NCI-H345 treated with DMSO at 0.1 percent for 48 hours (cell line): ENCODE measurements at regions not wholly inside any gene's neighbourhood (a gene's known extent, or its start where the extent isn't known, plus 50 kb on each side); places are given as distances from the start of the nearest gene placed in this dataset.
"Not testable (repeated sequence)": the region's sequence is repeated elsewhere in the genome, so short reads cannot be mapped to it uniquely, and the experiment has no call there.

Source experiments
- DNase-seq: peaks from one replicate; lab custom pipeline; 2025; ENCODE audit not compliant: unreplicated experiment; lab: John Stamatoyannopoulos, UW

DNA sequence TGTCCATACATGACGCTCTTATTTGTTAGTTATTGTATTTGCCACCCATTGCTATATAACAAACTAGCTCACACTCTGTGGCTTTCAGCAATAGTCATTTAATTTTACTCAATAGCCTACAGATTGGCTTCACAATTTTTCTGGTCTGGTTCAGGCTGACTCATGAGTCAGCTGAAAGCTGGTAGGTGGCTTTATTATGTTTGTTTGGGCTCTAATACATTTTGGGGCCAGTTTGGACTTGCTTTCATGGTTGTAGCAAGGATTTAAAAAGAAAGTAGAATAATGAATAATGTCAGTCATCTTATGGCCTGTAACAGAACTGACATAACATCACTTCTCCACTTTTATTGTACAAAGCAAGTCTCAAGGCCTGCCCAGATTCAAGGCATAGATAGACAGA lies 338.7 kb downstream of the LRRIQ3 start:
- DNase-seq, result no peak

DNA sequence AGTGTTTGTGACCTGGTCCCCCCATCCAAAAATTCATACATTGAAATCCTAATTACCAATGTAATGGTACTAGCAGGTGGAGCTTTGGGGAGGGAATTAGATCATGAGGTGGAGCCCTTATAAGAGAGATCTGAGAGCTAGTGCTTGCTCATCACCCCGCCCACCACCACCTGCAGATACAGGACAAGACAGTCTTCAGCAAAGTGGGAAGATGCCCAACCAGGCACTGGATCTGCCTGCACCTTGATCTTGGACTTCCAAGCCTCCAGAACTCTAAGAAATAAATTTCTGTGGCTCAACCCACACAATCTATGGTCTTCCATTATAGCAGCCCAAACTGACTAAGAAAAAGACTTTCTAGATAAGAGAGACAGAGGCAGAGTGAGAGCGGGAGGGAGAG lies 343.4 kb downstream of the LRRIQ3 start:
- no peak for DNase-seq

DNA sequence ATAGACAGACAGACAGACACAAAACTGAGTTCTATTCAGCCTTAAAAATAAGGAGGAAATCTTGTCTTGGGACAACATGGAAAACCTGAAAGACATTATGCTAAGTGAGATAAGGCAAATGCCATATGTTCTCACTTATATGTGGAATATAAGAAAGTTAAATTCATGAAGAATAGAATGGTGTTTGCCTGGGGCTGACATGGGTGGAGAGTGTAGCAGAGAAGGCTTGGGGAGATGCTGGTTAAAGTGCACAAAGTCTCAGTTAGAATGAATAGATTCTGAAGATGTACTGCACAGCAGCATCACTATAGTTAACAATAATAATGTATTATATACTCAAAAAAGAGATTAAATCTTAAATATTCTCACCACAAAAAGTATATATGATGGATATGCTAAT lies 355.5 kb downstream of the LRRIQ3 start:
- no peak for DNase-seq

DNA sequence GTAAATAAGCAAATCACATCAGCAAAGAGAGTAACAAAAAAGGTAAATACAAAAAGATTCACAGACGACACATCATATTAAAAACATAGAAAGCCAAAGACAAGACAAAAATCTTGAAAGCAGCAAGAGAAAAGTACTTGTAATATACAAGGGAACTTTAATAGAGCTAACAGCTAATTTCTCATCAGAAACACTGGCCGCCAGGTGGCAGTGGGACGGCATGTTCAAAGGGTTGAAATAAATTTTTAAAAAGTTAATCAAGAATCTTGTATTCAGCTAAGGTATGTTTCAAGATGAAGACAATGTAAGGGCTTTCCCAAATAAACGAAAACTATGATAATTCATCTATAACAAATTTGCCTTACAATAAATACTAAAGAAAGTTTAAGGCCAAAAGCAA lies 358.1 kb downstream of the LRRIQ3 start:
- no peak for DNase-seq

DNA sequence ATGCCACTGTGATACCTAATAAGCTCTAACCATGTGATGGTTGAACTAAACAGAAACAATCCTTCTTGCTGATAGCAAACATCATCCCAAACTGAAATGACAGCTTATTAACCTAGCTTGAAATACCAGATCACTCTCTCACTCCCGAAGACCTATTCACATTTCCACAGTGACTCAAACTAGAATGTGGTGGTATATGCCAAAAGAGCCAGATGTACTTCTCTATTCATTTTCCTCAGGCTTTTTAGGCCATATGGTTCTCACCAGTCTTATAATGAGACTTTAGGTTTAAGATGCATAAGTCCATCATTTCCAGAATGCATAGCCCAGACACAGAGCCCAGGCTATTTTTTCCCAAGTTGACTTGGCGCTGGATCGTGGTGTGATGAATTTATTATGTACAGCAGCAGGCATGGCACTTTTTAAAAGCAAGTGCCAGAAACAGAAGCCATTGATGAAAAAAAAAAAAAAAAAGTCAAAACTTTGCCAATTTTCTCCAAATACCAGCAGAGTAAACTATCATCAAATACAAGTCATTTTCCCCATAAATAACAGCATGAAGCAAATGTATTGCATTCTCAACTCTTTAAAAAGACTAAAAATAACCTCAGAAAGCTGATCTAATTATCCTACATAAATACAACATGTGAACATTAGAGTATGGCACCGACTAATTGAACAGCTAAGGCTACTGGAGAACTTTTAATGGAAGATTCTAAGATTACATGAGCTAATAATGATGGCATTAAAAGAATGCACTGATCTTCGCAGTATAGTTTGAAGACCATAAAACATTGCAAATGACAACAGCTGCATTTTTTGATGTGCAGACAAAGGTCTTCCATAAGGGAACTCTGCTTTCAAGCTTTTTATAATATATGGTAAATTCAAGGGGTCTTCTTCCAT lies 365.4 kb downstream of the LRRIQ3 start:
- DNase-seq, result no peak

DNA sequence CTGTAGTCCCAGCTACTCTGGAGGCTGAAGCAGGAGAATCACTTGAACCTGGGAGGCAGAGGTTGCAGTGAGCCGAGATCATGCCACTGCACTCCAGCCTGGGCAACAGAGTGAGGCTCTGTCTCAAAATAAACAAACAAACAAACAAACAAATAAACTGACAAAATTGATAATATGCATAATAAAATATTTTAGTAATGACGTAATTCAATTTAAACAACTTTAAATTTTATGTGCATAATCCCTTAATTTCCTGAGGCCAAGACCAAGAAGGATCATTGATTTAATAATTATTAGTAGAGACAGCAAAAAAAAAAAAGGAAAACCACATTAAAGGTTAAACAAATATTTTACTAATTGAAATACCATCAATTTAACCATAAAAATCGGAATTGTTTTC lies 370.7 kb downstream of the LRRIQ3 start:
- not testable (repeated sequence) for DNase-seq

DNA sequence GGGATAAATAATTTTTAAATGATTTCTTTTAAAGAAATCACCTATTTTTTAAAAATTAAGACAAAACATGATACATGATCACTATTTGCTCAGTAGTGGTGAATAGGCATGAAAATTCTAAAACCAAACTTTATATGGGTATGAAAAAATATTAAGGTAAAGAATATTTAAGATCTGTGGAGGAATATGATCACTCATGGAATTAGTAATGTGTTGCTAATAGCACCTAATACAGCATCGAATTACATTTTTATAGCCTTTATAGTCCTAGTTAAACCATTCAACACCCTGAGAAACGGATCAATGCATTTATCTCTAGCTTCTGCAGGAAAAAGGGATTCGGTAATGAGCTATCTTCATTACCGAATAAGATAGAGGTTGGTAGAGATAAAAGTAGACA lies 373.9 kb downstream of the LRRIQ3 start:
- no peak for DNase-seq

DNA sequence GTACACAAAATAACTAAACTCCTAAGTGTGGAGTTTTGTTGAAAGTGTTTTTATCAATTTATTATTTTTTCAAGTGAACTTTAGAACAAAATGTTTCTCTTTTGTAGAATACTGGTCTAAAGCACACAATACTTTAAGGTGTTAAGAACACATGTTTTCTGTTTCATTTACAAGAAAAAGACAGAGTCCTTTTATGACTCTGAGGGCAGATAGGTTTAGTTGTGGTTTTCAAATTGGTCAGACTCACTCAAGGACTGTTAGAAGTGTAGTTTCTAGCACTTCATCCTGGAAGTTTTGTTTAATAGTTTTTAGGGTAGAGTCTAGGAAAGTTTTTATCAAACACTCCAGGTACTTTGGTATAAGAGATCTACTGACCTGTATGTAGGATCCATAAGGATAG lies 376.5 kb downstream of the LRRIQ3 start:
- DNase-seq, result no peak

DNA sequence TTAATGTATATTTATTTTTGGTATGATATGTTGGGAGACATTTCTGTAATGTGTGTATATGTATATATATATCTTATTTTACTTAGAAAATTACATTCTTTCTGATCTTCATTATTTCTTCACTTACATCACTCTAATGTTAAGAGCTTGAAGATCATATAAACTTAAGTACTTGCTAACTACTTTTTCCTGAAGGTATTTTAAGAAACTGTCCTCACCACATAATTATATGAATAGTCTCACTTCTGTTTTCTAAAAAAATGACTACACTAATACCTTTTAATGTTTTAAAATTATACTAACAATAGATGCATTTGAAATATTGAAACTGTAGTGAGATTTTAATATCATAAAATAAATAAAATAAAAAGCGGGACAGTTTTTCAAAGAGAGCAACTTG lies 377.1 kb downstream of the LRRIQ3 start:
- no peak for DNase-seq

DNA sequence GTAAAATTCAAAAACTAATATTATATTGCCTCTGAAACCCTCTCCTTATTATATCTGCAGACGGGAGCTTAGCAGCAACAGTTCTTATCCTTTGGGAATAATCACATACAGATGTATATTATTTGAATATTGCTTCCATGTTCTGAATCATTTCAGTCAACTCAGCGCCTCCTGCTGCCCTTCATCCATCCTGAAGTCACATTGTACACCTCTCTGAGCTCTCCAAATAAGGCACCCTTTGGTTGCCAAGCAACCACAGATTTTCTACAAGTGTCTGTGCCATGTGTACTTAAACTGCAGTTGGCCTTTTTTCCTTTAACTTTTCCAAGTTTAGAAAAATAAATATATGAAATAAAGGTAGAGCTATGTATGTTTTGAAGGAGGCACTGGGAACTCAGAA lies 384.3 kb downstream of the LRRIQ3 start:
- DNase-seq, result no peak

DNA sequence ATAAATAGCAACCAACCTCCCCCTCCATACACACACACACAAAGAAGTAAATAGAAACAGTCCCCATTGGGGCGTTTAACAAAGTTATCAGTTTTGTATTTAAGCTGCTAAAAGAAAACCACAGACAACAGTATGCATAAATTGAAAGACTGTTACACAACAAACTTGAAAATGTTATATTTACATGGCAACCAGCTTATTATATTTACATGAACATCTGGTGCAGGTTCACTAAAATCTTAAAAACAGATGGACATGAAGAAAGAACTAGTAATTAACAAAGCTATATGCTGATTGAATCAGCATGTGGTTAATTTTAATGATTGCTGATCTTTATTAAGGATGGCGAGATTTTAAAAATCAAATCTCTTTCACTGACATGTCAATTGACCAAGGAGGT lies 384.7 kb downstream of the LRRIQ3 start:
- DNase-seq, result no peak

DNA sequence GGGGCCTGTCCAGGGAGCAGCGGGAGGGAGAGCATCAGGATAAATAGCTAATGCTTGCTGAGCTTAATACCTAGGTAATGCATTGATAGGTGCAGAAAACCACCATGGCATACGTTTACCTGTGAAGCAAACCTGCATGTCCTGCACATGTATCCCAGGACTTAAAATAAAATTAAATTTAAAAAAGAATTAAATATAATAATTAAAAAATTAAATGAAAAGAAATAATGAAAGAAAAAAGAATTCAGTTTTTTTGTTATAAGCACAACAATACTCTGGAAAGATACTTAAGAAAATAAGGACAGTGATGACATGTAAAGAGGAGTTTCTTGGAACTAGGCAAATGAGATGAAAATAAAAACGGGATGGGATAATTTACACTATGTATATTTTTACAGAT lies 386.2 kb downstream of the LRRIQ3 start:
- no peak for DNase-seq

DNA sequence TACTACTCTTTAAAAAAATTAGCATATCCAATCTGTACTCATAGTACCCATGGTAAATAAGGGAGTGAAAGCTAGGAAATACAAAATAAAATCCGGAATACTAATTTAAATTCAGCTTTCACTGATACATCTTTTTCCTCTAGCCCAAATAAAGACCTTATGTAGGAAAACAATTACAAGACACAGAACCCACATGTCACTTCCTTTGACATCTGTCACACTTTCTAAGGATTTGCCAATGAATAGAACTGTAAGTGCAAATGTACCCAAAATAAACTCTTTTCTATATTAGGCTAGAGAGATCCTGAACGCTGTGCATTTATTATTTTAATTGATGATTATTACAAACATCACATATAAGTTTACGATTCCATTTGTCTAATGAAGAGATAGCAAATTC lies 393.0 kb downstream of the LRRIQ3 start:
- DNase-seq, result no peak

DNA sequence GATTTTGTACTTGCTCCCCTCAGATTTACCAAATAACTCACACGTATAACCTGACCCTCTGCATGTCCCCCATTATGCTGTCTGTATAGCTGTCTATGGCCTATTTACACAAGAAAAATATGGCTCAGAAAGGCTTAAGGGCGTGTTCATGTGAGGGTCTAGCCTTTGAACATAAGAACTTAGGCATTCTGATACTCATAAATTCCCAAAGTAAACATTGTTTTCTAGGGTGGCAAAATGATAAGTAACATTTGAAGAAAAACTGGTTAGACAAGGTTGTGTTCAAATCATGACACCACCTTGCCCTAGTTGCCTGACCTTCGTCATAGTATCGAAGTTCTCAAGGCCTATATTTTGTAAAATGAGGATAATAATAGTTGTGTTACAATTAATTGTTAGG lies 394.6 kb downstream of the LRRIQ3 start:
- no peak for DNase-seq

DNA sequence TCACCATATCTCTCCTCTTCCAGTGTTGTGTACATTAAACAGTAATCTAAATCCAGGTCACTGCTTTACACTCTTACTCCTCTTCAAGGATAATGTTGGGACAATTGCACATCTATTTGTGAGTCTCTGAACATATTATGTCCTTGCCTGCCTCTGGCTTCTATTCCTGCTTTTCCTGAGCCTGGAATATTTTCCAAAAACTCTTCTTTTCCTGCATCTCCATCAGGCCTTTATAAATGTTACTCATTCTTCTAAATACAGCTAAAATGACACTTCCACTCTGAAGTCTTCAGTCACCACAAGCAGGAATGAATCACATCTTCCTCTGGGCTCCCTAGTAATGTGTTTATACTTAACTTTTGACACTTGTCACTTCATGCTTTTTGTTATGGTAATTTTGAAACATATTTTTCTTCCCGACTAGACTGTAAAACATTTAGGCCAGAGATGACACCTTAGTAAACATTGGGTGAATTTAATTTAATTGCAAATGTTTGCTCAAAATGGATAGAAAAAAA lies 396.0 kb downstream of the LRRIQ3 start:
- DNase-seq, result no peak

DNA sequence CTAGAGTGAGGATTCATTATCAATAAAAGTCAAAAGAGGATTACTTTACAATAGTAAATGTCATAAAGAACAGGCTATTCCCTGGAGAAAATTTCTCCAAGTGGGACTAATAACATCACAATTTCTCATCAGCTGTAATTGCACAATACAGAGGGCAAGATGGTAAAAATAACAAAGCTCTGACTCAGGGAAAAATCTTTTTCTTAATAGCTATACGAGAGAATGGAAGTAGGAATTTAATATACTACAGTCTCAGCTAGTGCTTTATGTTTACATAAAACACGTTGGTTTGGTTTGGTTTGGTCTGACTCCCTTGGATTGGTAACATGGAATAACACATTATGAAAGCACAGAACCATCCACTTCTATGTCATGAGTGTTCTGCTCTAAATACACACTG lies 397.6 kb downstream of the LRRIQ3 start:
- DNase-seq, result no peak

DNA sequence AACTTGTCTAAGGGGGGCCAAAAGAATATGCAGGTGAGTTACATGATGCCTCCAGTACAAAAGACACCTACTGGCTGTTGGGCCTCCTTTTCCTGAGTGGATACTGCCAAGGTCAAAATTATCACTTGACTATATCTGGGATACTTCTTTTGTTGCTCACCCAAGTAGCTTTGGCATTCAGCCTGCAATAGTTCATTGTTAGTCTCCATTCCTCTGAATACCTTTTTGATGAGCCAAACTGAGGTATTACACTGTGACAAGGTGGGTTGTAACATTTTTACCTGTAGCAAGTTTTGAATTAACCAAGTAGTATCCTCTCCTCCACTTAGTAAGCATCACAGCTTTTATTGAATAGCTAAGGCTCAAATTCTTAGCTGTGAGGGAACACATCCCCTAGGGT lies 408.0 kb downstream of the LRRIQ3 start:
- no peak for DNase-seq

DNA sequence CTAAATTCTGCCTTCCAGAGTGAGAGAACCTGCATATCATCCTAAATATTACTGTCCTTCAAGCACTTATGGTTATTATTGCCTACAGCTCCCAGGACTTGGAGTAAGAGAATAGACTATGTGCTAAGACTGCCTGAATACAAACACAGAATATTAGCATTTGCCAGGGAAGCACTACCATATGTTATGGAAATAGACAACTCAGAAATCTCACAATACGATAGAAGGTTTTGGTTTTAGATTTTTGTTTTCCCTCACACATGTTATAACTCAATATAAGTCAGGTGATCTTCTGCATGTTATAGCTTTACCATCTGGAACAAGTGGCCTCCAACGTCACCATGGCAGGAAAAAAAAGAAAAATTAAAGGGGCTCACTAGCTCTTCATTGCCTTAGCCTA lies 413.9 kb downstream of the LRRIQ3 start:
- no peak for DNase-seq

DNA sequence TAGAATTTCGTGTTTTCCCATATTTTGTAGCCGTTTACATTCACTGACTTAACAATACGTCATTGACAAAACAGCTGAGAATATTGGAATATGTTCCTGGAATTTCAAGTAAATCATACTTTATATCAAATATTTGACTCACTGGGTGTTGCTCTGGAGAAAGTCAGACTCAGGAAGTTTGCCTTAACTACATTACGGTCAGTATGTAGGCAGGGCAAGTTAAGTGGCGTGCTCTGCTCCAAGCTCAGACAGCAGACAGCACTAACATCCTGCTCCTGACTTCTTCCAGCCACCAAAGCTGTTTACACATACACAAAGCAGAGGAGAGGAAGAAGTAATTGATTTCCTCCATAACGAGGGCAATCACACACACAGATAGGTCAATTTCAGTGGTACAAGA lies 414.6 kb downstream of the LRRIQ3 start:
- DNase-seq, result no peak

DNA sequence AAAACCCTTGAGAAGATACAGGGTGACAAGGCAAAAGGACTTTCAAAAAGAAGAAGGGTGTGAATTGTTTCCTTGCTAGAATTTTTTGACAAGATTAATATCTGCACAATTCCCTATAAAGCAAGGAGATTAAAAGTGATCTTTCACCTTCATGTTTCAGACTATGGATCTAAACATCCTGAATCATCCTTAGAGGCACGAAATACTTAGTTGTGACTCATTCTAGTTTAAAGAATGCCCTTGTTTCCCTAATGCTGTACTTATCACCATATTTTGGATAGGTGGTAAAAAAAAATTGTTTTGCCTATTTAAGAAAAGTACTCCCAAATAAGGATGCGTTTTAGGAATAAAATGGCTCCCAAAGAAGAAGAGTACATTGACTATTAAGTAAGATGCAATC lies 415.1 kb downstream of the LRRIQ3 start:
- no peak for DNase-seq

DNA sequence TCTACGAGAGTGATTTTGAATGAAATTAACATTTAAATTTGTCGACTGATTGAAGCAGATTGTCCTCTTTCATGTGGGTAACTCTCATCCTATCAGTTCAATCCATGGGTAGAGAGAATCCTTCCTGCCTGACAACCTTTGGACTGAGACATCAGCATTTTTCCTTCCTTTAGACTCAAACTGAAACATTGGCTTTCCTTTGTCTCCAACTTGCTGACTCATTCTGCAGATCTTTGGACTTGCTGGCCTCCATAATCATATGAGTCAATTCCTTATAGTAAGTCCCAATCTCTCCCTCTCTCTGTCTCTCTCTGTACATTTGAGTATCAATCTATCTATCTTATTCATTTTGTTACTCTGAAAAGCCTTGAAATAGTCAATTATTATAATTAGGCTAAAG lies 416.7 kb downstream of the LRRIQ3 start:
- no peak for DNase-seq

DNA sequence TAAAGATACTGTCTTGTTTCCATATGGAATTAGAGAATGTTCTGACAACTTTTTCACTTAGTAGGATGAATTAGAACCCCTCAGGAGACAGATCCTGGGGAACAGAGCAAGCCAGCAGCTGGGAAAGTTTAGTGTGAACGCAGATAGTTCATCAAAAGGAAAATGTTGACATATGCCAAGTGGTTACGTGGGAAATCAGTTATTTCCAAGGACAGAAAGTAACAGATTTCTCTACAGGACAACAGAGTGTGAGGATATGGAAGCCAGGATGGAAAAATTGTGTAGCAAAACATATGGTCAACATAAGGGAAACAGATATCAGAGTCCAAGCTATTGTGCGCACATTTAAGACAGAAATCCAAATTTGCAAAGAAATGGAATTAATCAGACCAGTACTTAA lies 419.5 kb downstream of the LRRIQ3 start:
- DNase-seq, result no peak

DNA sequence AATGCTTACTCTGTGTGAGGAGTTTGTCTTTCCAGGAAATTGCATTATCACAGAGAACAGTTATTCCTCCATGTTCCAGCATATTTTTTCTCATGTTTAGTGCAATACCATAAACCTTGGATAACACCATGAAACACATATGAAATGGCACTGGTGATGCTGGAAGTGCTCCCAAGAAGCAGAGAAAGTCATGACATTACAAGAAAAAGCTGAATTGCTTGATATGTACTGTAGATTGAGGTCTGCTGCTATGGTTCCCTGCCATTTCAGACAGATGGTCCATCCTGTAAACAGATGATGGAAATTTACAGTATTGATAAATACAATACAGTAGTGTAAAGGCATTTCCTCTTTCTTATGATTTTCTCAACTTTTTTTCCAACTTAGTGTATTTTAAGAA lies 422.1 kb downstream of the LRRIQ3 start:
- no peak for DNase-seq
